ENCODE measurements at regions not wholly inside any gene's neighbourhood (a gene's known extent, or its start where the extent isn't known, plus 50 kb on each side); places are given as distances from the start of the nearest gene placed in this dataset.

GRCh38 chr6:115798229-115798628, 262.5 kb downstream of the FRK start:
- H3K36me3 Mint-ChIP-seq, result no peaks in the 10 kb centered on the region
- H3K9me3 Mint-ChIP-seq, result peaks cover 0 to 6% (median 0%) of the 10 kb centered on the region in 7 donors
- H3K4me3 ChIP-seq (ENCODE audit: low read depth, low read length), result no peak overlapping the region
- H3K27me3 Mint-ChIP-seq, result peaks cover 5% of the 10 kb centered on the region
- H3K9me3 ChIP-seq (ENCODE audit: control insufficient read depth in 2 of 2, low read length in 2 of 2), result no peaks in the 10 kb centered on the region
- H3K4me3 Mint-ChIP-seq, result no peak overlapping the region
- no peaks in the 10 kb centered on the region for H3K4me1 Mint-ChIP-seq
- H3K4me1 ChIP-seq (ENCODE audit: control insufficient read depth, insufficient read depth, low read length, poor library complexity, severe bottlenecking), result no peaks in the 10 kb centered on the region
- no peak overlapping the region for H3K27ac ChIP-seq (ENCODE audit: insufficient read depth, low read length, poor library complexity, severe bottlenecking)
- ATAC-seq (ENCODE audit: low read depth in 2 of 2) (no peak), DNase-seq (no peak)
- no peak overlapping the region for H3K27ac Mint-ChIP-seq
- H3K36me3 ChIP-seq (ENCODE audit: control insufficient read depth, insufficient read depth, low read length), result no peaks in the 10 kb centered on the region
- no peaks in the 10 kb centered on the region for H3K27me3 ChIP-seq (ENCODE audit: control insufficient read depth, insufficient read depth, low read length)

GRCh38 chr6:115796829-115797228, 263.9 kb downstream of the FRK start:
- peaks cover 5% of the 10 kb centered on the region for H3K27me3 Mint-ChIP-seq
- Histone ChIP-seq H3K9me3 (ENCODE audit: control insufficient read depth in 2 of 2, low read length in 2 of 2) (no peaks in the 10 kb centered on the region), H3K4me1 (ENCODE audit: control insufficient read depth, insufficient read depth, low read length, poor library complexity, severe bottlenecking) (no peaks in the 10 kb centered on the region), H3K36me3 (ENCODE audit: control insufficient read depth, insufficient read depth, low read length) (no peaks in the 10 kb centered on the region), H3K27ac (ENCODE audit: insufficient read depth, low read length, poor library complexity, severe bottlenecking) (no peak overlapping the region), H3K27me3 (ENCODE audit: control insufficient read depth, insufficient read depth, low read length) (no peaks in the 10 kb centered on the region), H3K4me3 (ENCODE audit: low read depth, low read length) (no peak overlapping the region)
- H3K4me1 Mint-ChIP-seq, result no peaks in the 10 kb centered on the region
- H3K36me3 Mint-ChIP-seq, result no peaks in the 10 kb centered on the region
- ATAC-seq (ENCODE audit: low read depth in 2 of 2) (no peak), DNase-seq (no peak)
- H3K9me3 Mint-ChIP-seq, result peaks cover 0 to 6% (median 0%) of the 10 kb centered on the region in 7 donors
- H3K27ac Mint-ChIP-seq, result no peak overlapping the region
- H3K4me3 Mint-ChIP-seq, result no peak overlapping the region

GRCh38 chr6:115796061-115796460, 264.6 kb downstream of the FRK start:
- Histone ChIP-seq H3K4me1 (ENCODE audit: control insufficient read depth, insufficient read depth, low read length, poor library complexity, severe bottlenecking) (no peaks in the 10 kb centered on the region), H3K36me3 (ENCODE audit: control insufficient read depth, insufficient read depth, low read length) (no peaks in the 10 kb centered on the region), H3K27ac (ENCODE audit: insufficient read depth, low read length, poor library complexity, severe bottlenecking) (no peak overlapping the region), H3K9me3 (ENCODE audit: control insufficient read depth in 2 of 2, low read length in 2 of 2) (no peaks in the 10 kb centered on the region), H3K27me3 (ENCODE audit: control insufficient read depth, insufficient read depth, low read length) (no peaks in the 10 kb centered on the region), H3K4me3 (ENCODE audit: low read depth, low read length) (no peak overlapping the region)
- no peak for ATAC-seq (ENCODE audit: low read depth in 2 of 2)
- Mint-ChIP-seq H3K27me3 (peaks cover 5% of the 10 kb centered on the region), H3K27ac (no peak overlapping the region), H3K36me3 (no peaks in the 10 kb centered on the region), H3K4me3 (no peak overlapping the region), H3K4me1 (no peaks in the 10 kb centered on the region), H3K9me3 (peaks cover 0 to 6% (median 0%) of the 10 kb centered on the region in 7 donors)
- DNase-seq, result no peak

- Histone ChIP-seq H3K9me3 (ENCODE audit: control insufficient read depth in 2 of 2, low read length in 2 of 2) (no peaks in the 10 kb centered on the region), H3K4me3 (ENCODE audit: low read depth, low read length) (no peak overlapping the region), H3K27ac (ENCODE audit: insufficient read depth, low read length, poor library complexity, severe bottlenecking) (no peak overlapping the region), H3K36me3 (ENCODE audit: control insufficient read depth, insufficient read depth, low read length) (no peaks in the 10 kb centered on the region), H3K27me3 (ENCODE audit: control insufficient read depth, insufficient read depth, low read length) (no peaks in the 10 kb centered on the region), H3K4me1 (ENCODE audit: control insufficient read depth, insufficient read depth, low read length, poor library complexity, severe bottlenecking) (no peaks in the 10 kb centered on the region)
- DNase-seq (no peak), ATAC-seq (ENCODE audit: low read depth in 2 of 2) (no peak)
- Mint-ChIP-seq H3K36me3 (no peaks in the 10 kb centered on the region), H3K27ac (peak overlapping the region in 1 of 3 donors; percentile 10), H3K9me3 (peaks cover 0 to 10% (median 3%) of the 10 kb centered on the region in 7 donors), H3K27me3 (no peaks in the 10 kb centered on the region), H3K4me3 (no peak overlapping the region), H3K4me1 (no peaks in the 10 kb centered on the region)
Observed at GRCh38 chr6:115783402-115784061, 277.2 kb downstream of the FRK start.

GRCh38 chr6:115782612-115783011, 278.1 kb downstream of the FRK start:
- Mint-ChIP-seq H3K4me3 (no peak overlapping the region), H3K4me1 (no peaks in the 10 kb centered on the region), H3K36me3 (no peaks in the 10 kb centered on the region), H3K27ac (no peak overlapping the region), H3K9me3 (peaks cover 0 to 10% (median 3%) of the 10 kb centered on the region in 7 donors), H3K27me3 (no peaks in the 10 kb centered on the region)
- ATAC-seq (ENCODE audit: low read depth in 2 of 2) (no peak), DNase-seq (no peak)
- no peaks in the 10 kb centered on the region for H3K36me3 ChIP-seq (ENCODE audit: control insufficient read depth, insufficient read depth, low read length)
- no peaks in the 10 kb centered on the region for H3K27me3 ChIP-seq (ENCODE audit: control insufficient read depth, insufficient read depth, low read length)
- no peak overlapping the region for H3K4me3 ChIP-seq (ENCODE audit: low read depth, low read length)
- H3K27ac ChIP-seq (ENCODE audit: insufficient read depth, low read length, poor library complexity, severe bottlenecking), result no peak overlapping the region
- no peaks in the 10 kb centered on the region for H3K4me1 ChIP-seq (ENCODE audit: control insufficient read depth, insufficient read depth, low read length, poor library complexity, severe bottlenecking)
- no peaks in the 10 kb centered on the region for H3K9me3 ChIP-seq (ENCODE audit: control insufficient read depth in 2 of 2, low read length in 2 of 2)

- DNase-seq, result no peak
Observed at GRCh38 chr6:115773741-115774140, 286.9 kb downstream of the FRK start.

GRCh38 chr6:115770851-115771250, 289.8 kb downstream of the FRK start:
- no peaks in the 10 kb centered on the region for H3K9me3 ChIP-seq (ENCODE audit: control insufficient read depth in 2 of 2, low read length in 2 of 2)
- Mint-ChIP-seq H3K4me3 (no peak overlapping the region), H3K4me1 (no peaks in the 10 kb centered on the region), H3K9me3 (peaks cover 0 to 4% (median 0%) of the 10 kb centered on the region in 7 donors), H3K27me3 (no peaks in the 10 kb centered on the region), H3K27ac (no peak overlapping the region), H3K36me3 (no peaks in the 10 kb centered on the region)
- no peak overlapping the region for H3K27ac ChIP-seq (ENCODE audit: insufficient read depth, low read length, poor library complexity, severe bottlenecking)
- no peak overlapping the region for H3K4me3 ChIP-seq (ENCODE audit: low read depth, low read length)
- no peaks in the 10 kb centered on the region for H3K4me1 ChIP-seq (ENCODE audit: control insufficient read depth, insufficient read depth, low read length, poor library complexity, severe bottlenecking)
- ATAC-seq (ENCODE audit: low read depth in 2 of 2) (no peak), DNase-seq (no peak)
- no peaks in the 10 kb centered on the region for H3K27me3 ChIP-seq (ENCODE audit: control insufficient read depth, insufficient read depth, low read length)
- H3K36me3 ChIP-seq (ENCODE audit: control insufficient read depth, insufficient read depth, low read length), result no peaks in the 10 kb centered on the region

More at GRCh38 chr6:115773741-115774140, 286.9 kb downstream of the FRK start:
- H3K27ac ChIP-seq (ENCODE audit: insufficient read depth, low read length, poor library complexity, severe bottlenecking), result no peak overlapping the region
- H3K36me3 ChIP-seq (ENCODE audit: control insufficient read depth, insufficient read depth, low read length), result no peaks in the 10 kb centered on the region
- H3K4me1 ChIP-seq (ENCODE audit: control insufficient read depth, insufficient read depth, low read length, poor library complexity, severe bottlenecking), result no peaks in the 10 kb centered on the region
- Mint-ChIP-seq H3K4me1 (no peaks in the 10 kb centered on the region), H3K9me3 (peaks cover 0 to 4% (median 0%) of the 10 kb centered on the region in 7 donors), H3K4me3 (no peak overlapping the region), H3K27ac (no peak overlapping the region), H3K27me3 (no peaks in the 10 kb centered on the region), H3K36me3 (no peaks in the 10 kb centered on the region)
- H3K27me3 ChIP-seq (ENCODE audit: control insufficient read depth, insufficient read depth, low read length), result no peaks in the 10 kb centered on the region
- H3K9me3 ChIP-seq (ENCODE audit: control insufficient read depth in 2 of 2, low read length in 2 of 2), result no peaks in the 10 kb centered on the region
- no peak for ATAC-seq (ENCODE audit: low read depth in 2 of 2)
- no peak overlapping the region for H3K4me3 ChIP-seq (ENCODE audit: low read depth, low read length)

GRCh38 chr6:115768500-115768899, 292.2 kb downstream of the FRK start:
- ATAC-seq (ENCODE audit: low read depth in 2 of 2), result no peak
- H3K27ac Mint-ChIP-seq, result no peak overlapping the region

More at GRCh38 chr6:115768500-115768899, 292.2 kb downstream of the FRK start:
- Mint-ChIP-seq H3K4me1 (no peaks in the 10 kb centered on the region), H3K9me3 (peaks cover 0 to 4% (median 1%) of the 10 kb centered on the region in 7 donors), H3K36me3 (no peaks in the 10 kb centered on the region), H3K4me3 (no peak overlapping the region), H3K27me3 (no peaks in the 10 kb centered on the region)
- DNase-seq, result no peak
- Histone ChIP-seq H3K27me3 (ENCODE audit: control insufficient read depth, insufficient read depth, low read length) (no peaks in the 10 kb centered on the region), H3K9me3 (ENCODE audit: control insufficient read depth in 2 of 2, low read length in 2 of 2) (no peaks in the 10 kb centered on the region), H3K4me3 (ENCODE audit: low read depth, low read length) (no peak overlapping the region), H3K36me3 (ENCODE audit: control insufficient read depth, insufficient read depth, low read length) (no peaks in the 10 kb centered on the region), H3K27ac (ENCODE audit: insufficient read depth, low read length, poor library complexity, severe bottlenecking) (no peak overlapping the region), H3K4me1 (ENCODE audit: control insufficient read depth, insufficient read depth, low read length, poor library complexity, severe bottlenecking) (no peaks in the 10 kb centered on the region)

All from CD4-positive, CD25-positive, alpha-beta regulatory T cell (primary cell).